SK-N-SH (cell line): ENCODE measurements at regions not wholly inside any gene's neighbourhood (a gene's known extent, or its start where the extent isn't known, plus 50 kb on each side); places are given as distances from the start of the nearest gene placed in this dataset.

ENCODE experiments used
- CTCF ChIA-PET: fragments of 300-600, 350-600 bp; formaldehyde crosslinking; extraction: SDS; loops from one replicate; lab custom pipeline; 2021; lab: Yijun Ruan, JAX
- POLR2A ChIA-PET: fragments of 350-600 bp; sonication (Branson Sonifier 250); formaldehyde crosslinking; extraction: SDS; loops from one replicate; lab custom pipeline; 2020; ENCODE audit warnings: antibody characterized with exemption, inconsistent platforms; lab: Yijun Ruan, JAX
- DNase-seq: peaks from one replicate; pipeline ENCODE4 v3.0.0; 2012
- H2AFZ ChIP-seq: fragments of 200-600 bp; sonication (generic); 2 replicates; pipeline ENCODE4 v1.8.1; 2016; ENCODE audit warnings: antibody characterized with exemption, mild to moderate bottlenecking, low read depth
- H3F3A ChIP-seq: fragments of 200-600 bp; sonication (generic); replicated peaks from 2 replicates; pipeline ENCODE3; 2016; ENCODE audit warnings: antibody characterized with exemption, mild to moderate bottlenecking; ENCODE audit not compliant: insufficient read depth
- H3K27ac ChIP-seq, 2 experiments: fragments of 200-500 bp in 1 of 2; fragments of 200-600 bp in 1 of 2; sonication (Bioruptor generic) in 1 of 2; sonication (generic), shearing (Covaris generic) in 1 of 2; 2 replicates each; pipeline versions ENCODE4 v1.5.1 to v1.6.1; 2014 to 2016; ENCODE audit warnings: low read depth in 2 of 2, inconsistent platforms in 1 of 2, low read length in 1 of 2, mild to moderate bottlenecking in 1 of 2, mixed read lengths in 1 of 2
- H3K27me3 ChIP-seq: fragments of 200-600 bp; sonication (generic), shearing (Covaris generic); 2 replicates; pipeline ENCODE4 v1.6.1; 2016; ENCODE audit warnings: mixed run types; ENCODE audit not compliant: insufficient read depth
- H3K36me3 ChIP-seq, 2 experiments: fragments of 200-500 bp in 1 of 2; fragments of 200-600 bp in 1 of 2; sonication (Bioruptor generic) in 1 of 2; sonication (generic) in 1 of 2; replicated peaks in 1 of 2; 2 replicates each; pipeline versions ENCODE3 to v1.5.1; 2014 to 2016; ENCODE audit warnings: low read length in 1 of 2, mild to moderate bottlenecking in 1 of 2; ENCODE audit not compliant: insufficient read depth in 2 of 2, control insufficient read depth in 1 of 2
- H3K4me1 ChIP-seq, 2 experiments: fragments of 200-500 bp in 1 of 2; fragments of 200-600 bp in 1 of 2; sonication (Bioruptor generic) in 1 of 2; sonication (generic), shearing (Covaris generic) in 1 of 2; 2 replicates each; pipeline versions ENCODE4 v1.5.1 to v1.6.1; 2014 to 2016; ENCODE audit warnings: low read depth in 1 of 2, low read length in 1 of 2, mixed run types in 1 of 2; ENCODE audit not compliant: insufficient read depth in 2 of 2, control insufficient read depth in 1 of 2
- H3K4me2 ChIP-seq: fragments of 200-600 bp; sonication (generic), shearing (Covaris generic); 2 replicates; pipeline ENCODE4 v1.6.1; 2017; ENCODE audit warnings: mixed run types
- H3K4me3 ChIP-seq, 2 experiments: fragments of 200-500 bp in 1 of 2; fragments of 200-600 bp in 1 of 2; sonication (Bioruptor generic) in 1 of 2; sonication (generic), shearing (Covaris generic) in 1 of 2; 2 replicates each; pipeline versions ENCODE4 v1.5.1 to v1.8.1; 2014 to 2016; ENCODE audit warnings: low read depth in 2 of 2, inconsistent platforms in 1 of 2, low read length in 1 of 2, mild to moderate bottlenecking in 1 of 2, mixed read lengths in 1 of 2, moderate library complexity in 1 of 2
- H3K79me2 ChIP-seq: fragments of 200-600 bp; sonication (generic); 2 replicates; pipeline ENCODE4 v1.8.1; 2017; ENCODE audit warnings: mild to moderate bottlenecking; ENCODE audit not compliant: insufficient read depth
- H3K9ac ChIP-seq: fragments of 200-600 bp; sonication (generic); 2 replicates; pipeline ENCODE4 v1.6.1; 2017; ENCODE audit warnings: mixed run types
- H3K9me2 ChIP-seq: fragments of 200-600 bp; sonication (generic); 2 replicates; pipeline ENCODE4 v1.6.1; 2017; ENCODE audit warnings: mixed run types
- H3K9me3 ChIP-seq: fragments of 200-600 bp; sonication (generic); 2 replicates; pipeline ENCODE4 v1.6.1; 2017; ENCODE audit warnings: mixed run types, mild to moderate bottlenecking, moderate library complexity
- H4K20me1 ChIP-seq: fragments of 200-600 bp; sonication (generic); 2 replicates; pipeline ENCODE4 v1.6.1; 2017; ENCODE audit warnings: mild to moderate bottlenecking, mixed run types; ENCODE audit not compliant: insufficient read depth
- ELF1 ChIP-seq: IDR thresholded peaks from 2 replicates; pipeline ENCODE4 v1.4.0; 2012
- FOXJ3 ChIP-seq: sonication (generic); formaldehyde crosslinking; IDR thresholded peaks from 2 replicates; pipeline ENCODE4 v1.5.1; 2020; ENCODE audit warnings: mild to moderate bottlenecking, missing genetic modification reagents
- FOXM1 ChIP-seq: IDR thresholded peaks from 2 replicates; pipeline ENCODE4 v1.4.0; 2012; ENCODE audit warnings: low read depth, mild to moderate bottlenecking
- JUND ChIP-seq: IDR thresholded peaks from 2 replicates; pipeline ENCODE4 v1.4.0; 2012
- NFIC ChIP-seq: IDR thresholded peaks from 2 replicates; pipeline ENCODE4 v1.4.0; 2012; ENCODE audit warnings: borderline replicate concordance
- POLR2AphosphoS5 ChIP-seq: IDR thresholded peaks from 2 replicates; pipeline ENCODE4 v1.6.1; 2012; ENCODE audit warnings: low read depth, low read length
- RXRA ChIP-seq: IDR thresholded peaks from 2 replicates; pipeline ENCODE4 v1.4.0; 2012; ENCODE audit warnings: low read depth, mild to moderate bottlenecking, borderline replicate concordance
- SMC3 ChIP-seq: IDR thresholded peaks from 2 replicates; pipeline ENCODE4 v1.6.1; 2012; ENCODE audit warnings: low read depth, low read length, improper control_type of control experiment
- USF1 ChIP-seq: IDR thresholded peaks from 2 replicates; pipeline ENCODE4 v1.4.0; 2012; ENCODE audit warnings: low read depth, borderline replicate concordance
- YY1 ChIP-seq: IDR thresholded peaks from 2 replicates; pipeline ENCODE4 v1.4.0; 2012; ENCODE audit warnings: low read depth, mild to moderate bottlenecking
- WGBS: methylation state at CpG from one replicate; pipeline ENCODE4 v1.1.6; 2017; ENCODE audit warnings: low lambda C conversion rate; 5-methylcytosine and 5-hydroxymethylcytosine counted together
- TF ChIP-seq, protein P1 (sequence below): IDR thresholded peaks from 2 replicates; pipeline ENCODE4 v1.6.1; 2012; ENCODE audit warnings: mild to moderate bottlenecking, low read depth, low read length, moderate library complexity

DNA sequence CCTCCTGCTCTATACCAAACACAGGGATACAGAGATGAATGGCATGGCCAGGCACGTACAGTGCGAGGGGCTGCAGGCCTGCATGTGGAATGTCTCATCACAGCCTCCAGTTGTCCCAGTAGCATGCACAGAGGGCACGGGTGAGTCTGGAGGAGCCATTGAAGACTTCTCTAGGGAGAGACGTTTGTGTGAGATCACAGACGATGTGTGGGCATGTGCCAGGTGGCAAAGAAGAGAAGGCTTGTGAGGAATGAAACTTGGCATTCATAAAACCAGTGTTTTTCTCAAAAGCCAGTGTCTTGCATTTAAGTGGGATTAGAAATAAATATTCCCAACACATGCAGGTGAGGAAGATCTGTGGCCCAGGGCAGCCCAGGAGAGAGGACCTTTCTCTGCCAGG is 119.1 kb upstream of the UBE3A start:
- POLR2A ChIA-PET = no interaction called here
- no peaks in the 10 kb centered on the region for H3K36me3 ChIP-seq
- no peaks in the 10 kb centered on the region for H3K27me3 ChIP-seq
- no peaks in the 10 kb centered on the region for H3K4me1 ChIP-seq
- no peak overlapping the region for H3K27ac ChIP-seq
- TF ChIP-seq NFIC (no peak), YY1 (no peak), JUND (no peak), USF1 (no peak)
- TF ChIP-seq, protein P1, sequence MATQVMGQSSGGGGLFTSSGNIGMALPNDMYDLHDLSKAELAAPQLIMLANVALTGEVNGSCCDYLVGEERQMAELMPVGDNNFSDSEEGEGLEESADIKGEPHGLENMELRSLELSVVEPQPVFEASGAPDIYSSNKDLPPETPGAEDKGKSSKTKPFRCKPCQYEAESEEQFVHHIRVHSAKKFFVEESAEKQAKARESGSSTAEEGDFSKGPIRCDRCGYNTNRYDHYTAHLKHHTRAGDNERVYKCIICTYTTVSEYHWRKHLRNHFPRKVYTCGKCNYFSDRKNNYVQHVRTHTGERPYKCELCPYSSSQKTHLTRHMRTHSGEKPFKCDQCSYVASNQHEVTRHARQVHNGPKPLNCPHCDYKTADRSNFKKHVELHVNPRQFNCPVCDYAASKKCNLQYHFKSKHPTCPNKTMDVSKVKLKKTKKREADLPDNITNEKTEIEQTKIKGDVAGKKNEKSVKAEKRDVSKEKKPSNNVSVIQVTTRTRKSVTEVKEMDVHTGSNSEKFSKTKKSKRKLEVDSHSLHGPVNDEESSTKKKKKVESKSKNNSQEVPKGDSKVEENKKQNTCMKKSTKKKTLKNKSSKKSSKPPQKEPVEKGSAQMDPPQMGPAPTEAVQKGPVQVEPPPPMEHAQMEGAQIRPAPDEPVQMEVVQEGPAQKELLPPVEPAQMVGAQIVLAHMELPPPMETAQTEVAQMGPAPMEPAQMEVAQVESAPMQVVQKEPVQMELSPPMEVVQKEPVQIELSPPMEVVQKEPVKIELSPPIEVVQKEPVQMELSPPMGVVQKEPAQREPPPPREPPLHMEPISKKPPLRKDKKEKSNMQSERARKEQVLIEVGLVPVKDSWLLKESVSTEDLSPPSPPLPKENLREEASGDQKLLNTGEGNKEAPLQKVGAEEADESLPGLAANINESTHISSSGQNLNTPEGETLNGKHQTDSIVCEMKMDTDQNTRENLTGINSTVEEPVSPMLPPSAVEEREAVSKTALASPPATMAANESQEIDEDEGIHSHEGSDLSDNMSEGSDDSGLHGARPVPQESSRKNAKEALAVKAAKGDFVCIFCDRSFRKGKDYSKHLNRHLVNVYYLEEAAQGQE = no peak
- TF ChIP-seq, all 33 proteins: peak for 0
- no peak overlapping the region for H3K9ac ChIP-seq
- H2AFZ ChIP-seq = no peak overlapping the region
- no peaks in the 10 kb centered on the region for H4K20me1 ChIP-seq
- CTCF ChIA-PET = no interaction called here
- 50% methylated on average over 5 of the region's 5 CpGs for whole genome bisulfite sequencing
- no peaks in the 10 kb centered on the region for H3K79me2 ChIP-seq
- no peaks in the 10 kb centered on the region for H3K9me2 ChIP-seq
- no peaks in the 10 kb centered on the region for H3K9me3 ChIP-seq
- no peak overlapping the region for H3K4me2 ChIP-seq
- DNase-seq = no peak
- no peak overlapping the region for H3K4me3 ChIP-seq
- H3F3A ChIP-seq = no peaks in the 10 kb centered on the region

DNA sequence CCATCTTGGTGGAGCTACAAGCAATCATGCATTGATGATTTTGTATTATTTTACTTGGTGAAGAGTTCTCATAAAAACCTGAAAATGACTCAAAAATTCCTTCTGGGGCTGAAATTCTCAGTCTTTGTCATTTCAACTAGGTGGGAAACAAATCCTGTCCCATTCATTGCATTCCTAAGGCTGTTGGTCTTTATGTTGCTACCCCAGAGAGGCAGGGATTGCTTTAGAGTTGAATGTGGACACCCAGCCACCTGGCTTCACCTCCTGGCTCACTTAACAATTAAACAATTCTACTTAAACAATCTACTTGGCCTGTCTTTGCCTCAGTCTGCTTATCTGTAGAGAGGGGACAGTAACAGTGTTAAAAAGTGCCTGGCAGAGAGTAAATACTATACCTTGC is 117.3 kb upstream of the UBE3A start:
- no peaks in the 10 kb centered on the region for H3K4me1 ChIP-seq
- POLR2A ChIA-PET = no interaction called here
- H3K27me3 ChIP-seq = no peaks in the 10 kb centered on the region
- no peaks in the 10 kb centered on the region for H3K36me3 ChIP-seq
- no peaks in the 10 kb centered on the region for H3K79me2 ChIP-seq
- no peaks in the 10 kb centered on the region for H3K9me3 ChIP-seq
- no peak overlapping the region for H3K4me2 ChIP-seq
- H3K9me2 ChIP-seq = no peaks in the 10 kb centered on the region
- no peak overlapping the region for H3K4me3 ChIP-seq
- TF ChIP-seq NFIC (no peak), FOXM1 (no peak), FOXJ3 (CRISPR knock-in tag) (no peak), RXRA (no peak), POLR2AphosphoS5 (no peak), SMC3 (no peak), ELF1 (no peak)
- TF ChIP-seq, all 33 proteins: peak for 0
- H3K9ac ChIP-seq = no peak overlapping the region
- CTCF ChIA-PET = interaction anchor here (1.1 kb wide), 1 partner anchor 48 kb away, joined by 3 read pairs; no protein-coding TSS in a partner anchor
- no peak overlapping the region for H3K27ac ChIP-seq
- H4K20me1 ChIP-seq = no peaks in the 10 kb centered on the region
- no peaks in the 10 kb centered on the region for H3F3A ChIP-seq
- no peak overlapping the region for H2AFZ ChIP-seq
- DNase-seq = no peak
